GM12878 (cell line): ENCODE measurements at regions not wholly inside any gene's neighbourhood (a gene's known extent, or its start where the extent isn't known, plus 50 kb on each side); places are given as distances from the start of the nearest gene placed in this dataset.

Experiments used
- ATAC-seq: fragments of 200-7000 bp; cut with Tn5 transposase; 3 replicates; pipeline ENCODE4 v1.9.1; 2020; ENCODE audit warnings: mild to moderate bottlenecking, moderate library complexity
- BruUV-seq: library from RNA; stranded (reverse); fragments of 400-500 nt; replicated peaks from 2 replicates; lab custom pipeline; 2021; lab: Mats Ljungman, UMichigan
- CTCF ChIA-PET: fragments of 300-600 bp; sonication (Branson Sonifier 250); formaldehyde crosslinking; extraction: SDS; loops from one replicate; lab custom pipeline; 2021; ENCODE audit warnings: inconsistent platforms; lab: Yijun Ruan, JAX
- POLR2A ChIA-PET: fragments of 350-600 bp; formaldehyde crosslinking; extraction: SDS; loops from one replicate; lab custom pipeline; 2021; ENCODE audit warnings: inconsistent platforms; lab: Charles Lee
- RAD21 ChIA-PET: fragments of 300-600 bp; sonication (Branson Sonifier 250); formaldehyde crosslinking; loops from one replicate; lab custom pipeline; 2023; ENCODE audit warnings: antibody characterized with exemption; ENCODE audit not compliant: unreplicated experiment; lab: Charles Lee
- SMC1A ChIA-PET: fragments of 300-600 bp; sonication (Branson Sonifier 250); formaldehyde crosslinking; loops from one replicate; lab custom pipeline; 2023; ENCODE audit not compliant: unreplicated experiment, uncharacterized antibody; lab: Charles Lee
- DNase-seq: peaks from one replicate; pipeline ENCODE4 v3.0.0-alpha.2; 2011; ENCODE audit warnings: low read depth, low spot score
- FAIRE-seq: peaks from 3 replicates; lab custom pipeline; 2011; peaks lifted over from hg19 to GRCh38; lab: Jason Lieb, UNC
- H2AFZ ChIP-seq: 2 replicates; pipeline ENCODE4 v1.6.0; 2011; ENCODE audit warnings: low read depth, low read length, control low read depth; ENCODE audit not compliant: control insufficient read depth
- H3K27ac ChIP-seq: 2 replicates; pipeline ENCODE4 v1.5.1; 2011; ENCODE audit warnings: control low read depth; ENCODE audit not compliant: control insufficient read depth, insufficient read depth
- H3K27me3 ChIP-seq, 2 experiments: replicated peaks in 1 of 2; 2 replicates each; pipeline versions ENCODE4 v1.6.0 to v1.6.1; 2011; ENCODE audit warnings: low read length in 1 of 2; ENCODE audit not compliant: control insufficient read depth in 2 of 2, insufficient read depth in 2 of 2
- H3K36me3 ChIP-seq, 2 experiments: 2 replicates each; pipeline ENCODE4 v1.5.1; 2011; ENCODE audit warnings: low read length in 1 of 2; ENCODE audit not compliant: control insufficient read depth in 2 of 2, insufficient read depth in 2 of 2
- H3K4me1 ChIP-seq: 2 replicates; pipeline ENCODE4 v1.6.1; 2011; ENCODE audit warnings: mild to moderate bottlenecking, low read length, moderate library complexity, mixed read lengths; ENCODE audit not compliant: control insufficient read depth, insufficient read depth
- H3K4me2 ChIP-seq: 2 replicates; pipeline ENCODE4 v1.6.0; 2011; ENCODE audit warnings: control low read depth; ENCODE audit not compliant: control insufficient read depth, insufficient read depth
- H3K4me3 ChIP-seq: fragments of 200-600 bp; sonication (generic); 2 replicates; pipeline ENCODE4 v1.5.1; 2016
- H3K79me2 ChIP-seq: 2 replicates; pipeline ENCODE4 v1.6.0; 2011; ENCODE audit warnings: low read length; ENCODE audit not compliant: control insufficient read depth, insufficient read depth
- H3K9ac ChIP-seq: 2 replicates; pipeline ENCODE4 v1.8.0; 2011; ENCODE audit warnings: low read length, control low read depth, mixed read lengths; ENCODE audit not compliant: control insufficient read depth, insufficient read depth
- H3K9me3 ChIP-seq: replicated peaks from 3 replicates; pipeline ENCODE4 v1.5.1; 2011; ENCODE audit warnings: mild to moderate bottlenecking, low read length; ENCODE audit not compliant: control insufficient read depth, insufficient read depth
- H4K20me1 ChIP-seq: 2 replicates; pipeline ENCODE4 v1.6.0; 2011; ENCODE audit not compliant: control insufficient read depth, insufficient read depth
- ASH2L ChIP-seq: fragments of 300-600, 200-600 bp; sonication (generic); IDR thresholded peaks from 2 replicates; pipeline ENCODE4 v1.6.1; 2017; ENCODE audit warnings: low read depth, mild to moderate bottlenecking, borderline replicate concordance
- BACH1 ChIP-seq: fragments of 450-650 bp; IDR thresholded peaks from 2 replicates; pipeline ENCODE4 v1.6.1; 2017; ENCODE audit warnings: mild to moderate bottlenecking, borderline replicate concordance
- E2F8 ChIP-seq: fragments of 450-650 bp; IDR thresholded peaks from 2 replicates; pipeline ENCODE4 v1.6.1; 2018; ENCODE audit warnings: mild to moderate bottlenecking, low read depth, moderate library complexity; ENCODE audit not compliant: partially characterized antibody
- EGR1 ChIP-seq, 2 experiments: IDR thresholded peaks; 1 replicate in 1 of 2; 2 replicates in 1 of 2; pipeline ENCODE4 v1.6.1; 2011 to 2012; ENCODE audit warnings: low read depth in 2 of 2, low read length in 2 of 2, borderline replicate concordance in 1 of 2, mild to moderate bottlenecking in 1 of 2, moderate library complexity in 1 of 2
- ELK1 ChIP-seq: IDR thresholded peaks from 2 replicates; pipeline ENCODE4 v1.6.1; 2012; ENCODE audit warnings: low read depth, low read length, improper control_type of control experiment
- EP300 ChIP-seq, 2 experiments: fragments of 150-350 bp in 1 of 2; IDR thresholded peaks; 2 replicates each; pipeline ENCODE4 v1.6.1; 2011 to 2012; ENCODE audit warnings: low read depth in 2 of 2, low read length in 2 of 2, borderline replicate concordance in 1 of 2, improper control_type of control experiment in 1 of 2, inconsistent platforms in 1 of 2; ENCODE audit not compliant: control insufficient read depth in 1 of 2
- ESRRA ChIP-seq: IDR thresholded peaks from 2 replicates; pipeline ENCODE4 v1.6.1; 2012; ENCODE audit warnings: mild to moderate bottlenecking, low read length, improper control_type of control experiment
- HCFC1 ChIP-seq: fragments of 150-350 bp; IDR thresholded peaks from 2 replicates; pipeline ENCODE4 v1.6.1; 2014; ENCODE audit warnings: low read length
- JUND ChIP-seq: IDR thresholded peaks from 2 replicates; pipeline ENCODE4 v1.6.1; 2012; ENCODE audit warnings: low read depth, mild to moderate bottlenecking, low read length, improper control_type of control experiment, moderate library complexity
- PML ChIP-seq: IDR thresholded peaks from 2 replicates; pipeline ENCODE4 v1.6.1; 2012; ENCODE audit warnings: low read length, inconsistent platforms
- RB1 ChIP-seq: fragments of 450-650 bp; formaldehyde crosslinking; IDR thresholded peaks from 2 replicates; pipeline ENCODE4 v1.6.1; 2017; ENCODE audit warnings: mild to moderate bottlenecking, borderline replicate concordance
- RFX5 ChIP-seq: IDR thresholded peaks from 2 replicates; pipeline ENCODE4 v1.6.1; 2011; ENCODE audit warnings: low read depth, low read length, improper control_type of control experiment
- SIX5 ChIP-seq: IDR thresholded peaks from 2 replicates; pipeline ENCODE4 v1.6.1; 2011; ENCODE audit warnings: mild to moderate bottlenecking, low read depth, low read length, moderate library complexity; ENCODE audit not compliant: severe bottlenecking
- SMC3 ChIP-seq: IDR thresholded peaks from 2 replicates; pipeline ENCODE4 v1.6.1; 2011; ENCODE audit warnings: low read length, improper control_type of control experiment, borderline replicate concordance
- SUPT20H ChIP-seq: IDR thresholded peaks from 2 replicates; pipeline ENCODE4 v1.6.1; 2011; ENCODE audit warnings: low read depth, mild to moderate bottlenecking, low read length, moderate library complexity, borderline replicate concordance; ENCODE audit not compliant: control insufficient read depth
- YBX1 ChIP-seq: fragments of 450-650 bp; IDR thresholded peaks from 2 replicates; pipeline ENCODE4 v1.6.1; 2016; ENCODE audit warnings: antibody characterized with exemption
- WGBS: methylation state at CpG from one replicate; pipeline ENCODE4 v1.1.6; 2016; ENCODE audit warnings: low lambda C conversion rate; ENCODE audit not compliant: insufficient replicate concordance, insufficient coverage; ENCODE audit errors: missing lambda C conversion rate; 5-methylcytosine and 5-hydroxymethylcytosine counted together
- in situ Hi-C: fragments of 300-500 bp; cut with MboI; formaldehyde crosslinking; loops from 9 replicates; pipeline ENCODE4 v1.14.3; 2018; ENCODE audit warnings: mixed read lengths
- intact Hi-C: fragments of 100-400 bp; cut with micrococcal nuclease; formaldehyde crosslinking; loops from one replicate; pipeline ENCODE4 v1.14.2; 2022; ENCODE audit not compliant: unreplicated experiment

- H3K4me3 ChIP-seq: no peak overlapping the region
- H4K20me1 ChIP-seq: no peaks in the 10 kb centered on the region
- H3K4me1 ChIP-seq: no peaks in the 10 kb centered on the region
- no peak for ATAC-seq
- intact Hi-C loops: no loop called here
- H3K4me2 ChIP-seq: no peak overlapping the region
- no peaks in the 10 kb centered on the region for H3K79me2 ChIP-seq
- POLR2A ChIA-PET: no interaction called here
- no peak overlapping the region for H3K9ac ChIP-seq
- TF ChIP-seq EGR1 (IDR thresholded peaks at IDR 0.05; ENCODE audit: borderline replicate concordance in 1 of 2, low read depth in 2 of 2, low read length in 2 of 2) (no peak), YBX1 (no peak), ESRRA (no peak), SMC3 (no peak), HCFC1 (no peak), RFX5 (no peak), SUPT20H (no peak)
- H3K27ac ChIP-seq: no peak overlapping the region
- CTCF ChIA-PET: no interaction called here
- H3K9me3 ChIP-seq: no peaks in the 10 kb centered on the region
- no peak for DNase-seq
- no peak for FAIRE-seq
- in situ Hi-C loops: no loop called here
- no peaks in the 10 kb centered on the region for H3K27me3 ChIP-seq
- no peaks in the 10 kb centered on the region for H3K36me3 ChIP-seq
- SMC1A ChIA-PET: no interaction called here
- 0% methylated on average over 2 of the region's 3 CpGs for WGBS
- BruUV-seq: no TSS peak
- RAD21 ChIA-PET: no interaction called here
- H2AFZ ChIP-seq: no peak overlapping the region
These were observed 1507.5 kb downstream of the OLFM4 start for GRCh38 chr13:54536112-54536511.

- Histone ChIP-seq H2AFZ (no peak overlapping the region), H3K9ac (no peak overlapping the region), H3K4me3 (no peak overlapping the region), H3K9me3 (no peaks in the 10 kb centered on the region; the same call in 2 of the 3 replicates), H3K27ac (no peak overlapping the region), H4K20me1 (no peaks in the 10 kb centered on the region), H3K27me3 (no peaks in the 10 kb centered on the region), H3K4me1 (no peaks in the 10 kb centered on the region), H3K79me2 (no peaks in the 10 kb centered on the region), H3K36me3 (no peaks in the 10 kb centered on the region), H3K4me2 (no peak overlapping the region)
- no TSS peak for BruUV-seq
- SMC1A ChIA-PET: no interaction called here
- intact Hi-C loops (no loop called here), in situ Hi-C loops (no loop called here)
- CTCF ChIA-PET: interaction anchor here (1.0 kb wide), 1 partner anchor 236 kb away, joined by 3 read pairs; no protein-coding TSS in a partner anchor
- RAD21 ChIA-PET: no interaction called here
- no peak for DNase-seq
- WGBS: 20% methylated on average over 2 of the region's 2 CpGs
- no peak for ATAC-seq
- FAIRE-seq: no peak
- POLR2A ChIA-PET: interaction anchor here (0.6 kb wide), 1 partner anchor 244 kb away, joined by 3 read pairs; no protein-coding TSS in a partner anchor
- no peak for TF ChIP-seq RB1
- TF ChIP-seq SIX5: no peak
- no peak for TF ChIP-seq EP300 (IDR thresholded peaks at IDR 0.05; ENCODE audit: borderline replicate concordance in 1 of 2, control insufficient read depth in 1 of 2, low read depth in 2 of 2, low read length in 2 of 2)
- TF ChIP-seq BACH1: no peak
- no peak for TF ChIP-seq ELK1
- no peak for TF ChIP-seq ASH2L
- no peak for TF ChIP-seq PML
- no peak for TF ChIP-seq E2F8
- no peak for TF ChIP-seq JUND
These were observed 1534.7 kb downstream of the OLFM4 start for GRCh38 chr13:54563286-54563685.
